Hepatocyte (in vitro differentiated cells): ENCODE measurements at regions not wholly inside any gene's neighbourhood (a gene's known extent, or its start where the extent isn't known, plus 50 kb on each side); places are given as distances from the start of the nearest gene placed in this dataset.

Experiments
- DNase-seq: peaks from one replicate; pipeline ENCODE4 v3.0.0-alpha.2; 2016; ENCODE audit warnings: low spot score
- H2AFZ ChIP-seq: fragments of 200-600 bp; sonication (generic); 2 replicates; pipeline ENCODE4 v1.6.0; 2016; ENCODE audit warnings: antibody characterized with exemption, mild to moderate bottlenecking
- H3K27ac ChIP-seq: fragments of 200-600 bp; sonication (generic); 2 replicates; pipeline ENCODE4 v1.5.1; 2016; ENCODE audit warnings: mild to moderate bottlenecking
- H3K27me3 ChIP-seq: fragments of 200-600 bp; sonication (generic); 2 replicates; pipeline ENCODE4 v1.6.1; 2016
- H3K36me3 ChIP-seq: fragments of 200-600 bp; sonication (generic); replicated peaks from 2 replicates; pipeline ENCODE4 v1.5.1; 2016; ENCODE audit warnings: low read depth; ENCODE audit not compliant: insufficient read depth
- H3K4me1 ChIP-seq: fragments of 200-600 bp; sonication (generic); 2 replicates; pipeline ENCODE4 v1.5.1; 2016; ENCODE audit warnings: mild to moderate bottlenecking, moderate library complexity; ENCODE audit not compliant: insufficient read depth
- H3K4me2 ChIP-seq: fragments of 200-600 bp; sonication (generic); 2 replicates; pipeline ENCODE4 v1.6.0; 2016
- H3K4me3 ChIP-seq: fragments of 200-600 bp; sonication (generic); 2 replicates; pipeline ENCODE4 v1.5.1; 2016; ENCODE audit warnings: mild to moderate bottlenecking
- H3K79me2 ChIP-seq: fragments of 200-600 bp; sonication (generic); 2 replicates; pipeline ENCODE4 v1.6.0; 2017; ENCODE audit warnings: mild to moderate bottlenecking
- H3K9me2 ChIP-seq: fragments of 200-600 bp; sonication (generic); replicated peaks from 2 replicates; pipeline ENCODE4 v1.6.0; 2017; ENCODE audit warnings: mild to moderate bottlenecking; ENCODE audit not compliant: insufficient read depth
- H3K9me3 ChIP-seq: fragments of 200-600 bp; sonication (generic); 2 replicates; pipeline ENCODE4 v1.5.1; 2016; ENCODE audit warnings: low read depth, mild to moderate bottlenecking
- H4K20me1 ChIP-seq: fragments of 200-600 bp; sonication (generic); 2 replicates; pipeline ENCODE4 v1.6.0; 2016; ENCODE audit warnings: mild to moderate bottlenecking; ENCODE audit not compliant: insufficient read depth, poor library complexity, severe bottlenecking
- EZH2 ChIP-seq: fragments of 200-600 bp; sonication (generic); IDR thresholded peaks from 2 replicates; pipeline ENCODE4 v1.6.1; 2016; ENCODE audit warnings: antibody characterized with exemption, mild to moderate bottlenecking, borderline replicate concordance
- EZH2phosphoT487 ChIP-seq: fragments of 200-600 bp; sonication (generic); IDR thresholded peaks from one replicate; pipeline ENCODE4 v1.6.1; 2018; ENCODE audit warnings: antibody characterized with exemption, mild to moderate bottlenecking, low read depth, moderate library complexity; ENCODE audit not compliant: unreplicated experiment, severe bottlenecking
- WGBS: methylation state at CpG from one replicate; pipeline ENCODE4 v1.1.6; 2016; ENCODE audit warnings: low lambda C conversion rate; ENCODE audit errors: missing lambda C conversion rate; 5-methylcytosine and 5-hydroxymethylcytosine counted together
- TF ChIP-seq, protein P1 (sequence below): fragments of 200-600 bp; sonication (generic); IDR thresholded peaks from 2 replicates; pipeline ENCODE4 v1.5.1; 2016; ENCODE audit warnings: antibody characterized with exemption, mild to moderate bottlenecking; ENCODE audit not compliant: poor library complexity

DNA sequence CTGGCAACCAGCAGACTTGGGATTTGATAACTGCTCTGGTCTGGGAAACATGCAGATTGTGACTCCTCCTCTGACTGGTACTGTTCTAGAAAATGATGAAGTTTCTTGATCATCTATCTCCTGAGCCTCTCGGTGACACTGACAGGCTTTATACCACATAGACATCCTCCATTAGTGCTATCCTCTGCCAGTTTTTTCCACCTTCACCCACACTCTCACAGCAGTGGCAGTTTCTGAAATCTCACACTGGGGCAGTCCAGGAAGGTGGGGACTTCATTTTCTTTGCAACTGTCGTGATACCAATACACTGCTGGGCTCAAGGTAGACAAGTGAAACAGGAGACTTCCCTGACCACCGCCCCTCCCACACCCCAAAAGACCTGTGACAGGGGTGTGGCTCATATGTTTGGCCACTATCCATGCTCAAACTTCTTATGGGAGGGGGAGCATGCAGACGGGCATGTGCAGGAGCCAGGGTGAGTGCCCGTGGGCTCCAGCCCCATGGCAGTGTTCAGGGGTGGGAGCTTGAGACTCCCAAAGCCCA, 66.3 kb upstream of the RMDN2 start:
- 74% methylated on average over 5 of the region's 5 CpGs for WGBS
- Histone ChIP-seq H3K4me3 (no peak overlapping the region), H3K9me2 (no peaks in the 10 kb centered on the region), H3K4me2 (no peak overlapping the region), H4K20me1 (no peaks in the 10 kb centered on the region), H3K9me3 (no peaks in the 10 kb centered on the region), H3K27me3 (no peaks in the 10 kb centered on the region), H2AFZ (no peak overlapping the region), H3K27ac (no peak overlapping the region), H3K36me3 (no peaks in the 10 kb centered on the region), H3K79me2 (no peaks in the 10 kb centered on the region), H3K4me1 (no peaks in the 10 kb centered on the region)
- TF ChIP-seq EZH2phosphoT487 (no peak), EZH2 (no peak)
- TF ChIP-seq, protein P1, sequence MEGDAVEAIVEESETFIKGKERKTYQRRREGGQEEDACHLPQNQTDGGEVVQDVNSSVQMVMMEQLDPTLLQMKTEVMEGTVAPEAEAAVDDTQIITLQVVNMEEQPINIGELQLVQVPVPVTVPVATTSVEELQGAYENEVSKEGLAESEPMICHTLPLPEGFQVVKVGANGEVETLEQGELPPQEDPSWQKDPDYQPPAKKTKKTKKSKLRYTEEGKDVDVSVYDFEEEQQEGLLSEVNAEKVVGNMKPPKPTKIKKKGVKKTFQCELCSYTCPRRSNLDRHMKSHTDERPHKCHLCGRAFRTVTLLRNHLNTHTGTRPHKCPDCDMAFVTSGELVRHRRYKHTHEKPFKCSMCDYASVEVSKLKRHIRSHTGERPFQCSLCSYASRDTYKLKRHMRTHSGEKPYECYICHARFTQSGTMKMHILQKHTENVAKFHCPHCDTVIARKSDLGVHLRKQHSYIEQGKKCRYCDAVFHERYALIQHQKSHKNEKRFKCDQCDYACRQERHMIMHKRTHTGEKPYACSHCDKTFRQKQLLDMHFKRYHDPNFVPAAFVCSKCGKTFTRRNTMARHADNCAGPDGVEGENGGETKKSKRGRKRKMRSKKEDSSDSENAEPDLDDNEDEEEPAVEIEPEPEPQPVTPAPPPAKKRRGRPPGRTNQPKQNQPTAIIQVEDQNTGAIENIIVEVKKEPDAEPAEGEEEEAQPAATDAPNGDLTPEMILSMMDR, result no peak
- DNase-seq, result no peak

DNA sequence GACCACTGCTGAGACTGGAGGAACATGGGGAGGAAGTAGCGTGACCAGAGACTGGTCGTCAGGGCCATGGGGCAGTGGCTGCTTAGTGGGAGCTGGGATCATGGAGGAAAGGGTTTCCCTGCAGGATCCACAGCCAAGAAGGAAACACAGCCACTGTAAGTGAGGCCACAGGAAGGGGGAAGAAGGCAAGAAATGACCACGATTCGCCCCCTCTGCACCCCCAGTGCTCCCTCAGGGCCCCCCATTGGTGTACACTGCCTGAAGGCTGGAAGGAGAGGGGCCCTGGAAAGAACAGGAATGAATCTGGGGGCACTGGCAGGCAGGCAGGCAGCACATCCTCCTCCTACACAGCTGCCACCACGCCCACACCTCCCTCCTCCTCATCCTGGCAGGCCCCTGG, 62.5 kb upstream of the RMDN2 start:
- no peak overlapping the region for H3K27ac ChIP-seq
- no peak overlapping the region for H2AFZ ChIP-seq
- WGBS, result 89% methylated on average over 5 of the region's 5 CpGs
- H3K9me3 ChIP-seq, result no peaks in the 10 kb centered on the region
- no peaks in the 10 kb centered on the region for H3K79me2 ChIP-seq
- no peak for DNase-seq
- H3K36me3 ChIP-seq, result no peaks in the 10 kb centered on the region
- H4K20me1 ChIP-seq, result no peaks in the 10 kb centered on the region
- no peaks in the 10 kb centered on the region for H3K27me3 ChIP-seq
- H3K4me1 ChIP-seq, result peaks cover 22% of the 10 kb centered on the region
- H3K4me2 ChIP-seq, result no peak overlapping the region
- H3K9me2 ChIP-seq, result no peaks in the 10 kb centered on the region
- no peak overlapping the region for H3K4me3 ChIP-seq
- TF ChIP-seq EZH2phosphoT487 (no peak), EZH2 (no peak)
- TF ChIP-seq, protein P1, result no peak

DNA sequence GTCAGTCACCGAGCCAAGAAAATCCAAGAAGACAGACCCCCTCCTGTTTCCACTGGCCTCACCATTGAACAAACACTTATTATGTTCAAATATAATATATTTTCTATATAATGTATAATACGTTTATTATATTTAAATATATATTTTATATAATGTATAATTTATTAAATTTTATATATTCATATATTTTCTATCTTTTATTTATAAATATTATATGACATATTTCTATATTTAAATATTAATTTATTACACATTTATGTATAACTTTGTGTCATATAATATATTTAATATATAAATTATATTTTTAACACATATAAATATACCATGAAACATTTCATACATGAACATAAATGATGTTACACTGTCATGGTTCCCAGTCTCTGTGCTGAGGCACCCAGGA, 60.9 kb upstream of the RMDN2 start:
- 98% methylated on average over 2 of the region's 2 CpGs for WGBS
- Histone ChIP-seq H3K4me2 (no peak overlapping the region), H2AFZ (no peak overlapping the region), H3K79me2 (no peaks in the 10 kb centered on the region), H3K27me3 (no peaks in the 10 kb centered on the region), H3K27ac (no peak overlapping the region), H3K36me3 (no peaks in the 10 kb centered on the region), H3K9me2 (no peaks in the 10 kb centered on the region), H3K4me1 (peaks cover 22% of the 10 kb centered on the region), H3K4me3 (no peak overlapping the region), H4K20me1 (no peaks in the 10 kb centered on the region), H3K9me3 (no peaks in the 10 kb centered on the region)
- TF ChIP-seq EZH2, result no peak
- no peak for DNase-seq

DNA sequence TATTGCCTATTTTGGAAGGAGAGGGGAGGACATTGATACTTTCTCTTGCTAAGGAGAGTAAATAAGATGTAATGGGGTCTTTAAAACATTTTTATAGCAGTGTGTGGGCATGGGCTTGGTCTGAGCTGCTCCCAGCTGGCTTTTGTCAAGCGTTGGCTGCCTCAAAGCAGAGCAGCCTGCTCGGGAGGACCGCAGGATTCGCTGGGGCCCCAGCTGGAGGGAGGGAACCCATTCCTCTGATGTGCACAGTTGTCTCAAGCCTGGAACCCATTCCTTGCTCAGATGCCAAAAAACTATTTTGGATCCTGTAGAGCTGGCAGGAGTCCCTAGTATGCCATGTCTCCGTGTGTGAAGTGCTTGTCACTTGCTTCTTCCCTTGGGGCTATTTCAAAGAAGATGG, 59.4 kb upstream of the RMDN2 start:
- Histone ChIP-seq H3K9me2 (no peaks in the 10 kb centered on the region), H3K9me3 (no peaks in the 10 kb centered on the region), H3K4me3 (no peak overlapping the region), H3K79me2 (no peaks in the 10 kb centered on the region), H4K20me1 (no peaks in the 10 kb centered on the region), H3K4me1 (peaks cover 29% of the 10 kb centered on the region), H3K27me3 (no peaks in the 10 kb centered on the region), H3K4me2 (peak overlapping the region; percentile 10), H3K36me3 (no peaks in the 10 kb centered on the region), H3K27ac (no peak overlapping the region), H2AFZ (no peak overlapping the region)
- no peak for DNase-seq
- TF ChIP-seq EZH2 (no peak), EZH2phosphoT487 (no peak)
- TF ChIP-seq, protein P1, result no peak
- 47% methylated on average over 5 of the region's 5 CpGs for WGBS
